Activated CD4-positive, alpha-beta T cell treated with anti-CD3 and anti-CD28 coated beads, Interleukin-2, amount 10 ng/mL, durations not matched to agents 7 days and 5 days (primary cell): ENCODE measurements at regions not wholly inside any gene's neighbourhood (a gene's known extent, or its start where the extent isn't known, plus 50 kb on each side); places are given as distances from the start of the nearest gene placed in this dataset.

Experiments used
- CTCF ChIA-PET: fragments of 350-600 bp; sonication (Branson Sonifier 250); formaldehyde crosslinking; loops from one replicate; lab custom pipeline; 2021; ENCODE audit warnings: antibody characterized with exemption; lab: Charles Lee
- POLR2A ChIA-PET: fragments of 350-600 bp; sonication (Branson Sonifier 250); formaldehyde crosslinking; loops from one replicate; lab custom pipeline; 2021; ENCODE audit warnings: antibody characterized with exemption; lab: Charles Lee
- DNase-seq: peaks from one replicate; pipeline ENCODE4 v3.0.0-alpha.2; 2020
- H3K27ac Mint-ChIP-seq: one replicate; pipeline ENCODE4 v1.8.0; 2021; ENCODE audit warnings: mild to moderate bottlenecking, moderate library complexity, mixed read lengths
- H3K27me3 Mint-ChIP-seq: one replicate; pipeline ENCODE4 v1.8.0; 2021; ENCODE audit warnings: mixed read lengths
- H3K36me3 Mint-ChIP-seq: one replicate; pipeline ENCODE4 v1.8.0; 2021; ENCODE audit warnings: low read depth, mixed read lengths
- H3K4me1 Mint-ChIP-seq: one replicate; pipeline ENCODE4 v1.8.0; 2021; ENCODE audit warnings: mixed read lengths
- H3K4me3 Mint-ChIP-seq: one replicate; pipeline ENCODE4 v1.8.0; 2021; ENCODE audit warnings: mild to moderate bottlenecking, moderate library complexity, mixed read lengths
- H3K9me3 Mint-ChIP-seq: one replicate; pipeline ENCODE4 v1.8.0; 2021; ENCODE audit warnings: mixed read lengths

- Mint-ChIP-seq H3K9me3 (no peaks in the 10 kb centered on the region), H3K36me3 (no peaks in the 10 kb centered on the region), H3K27ac (no peak overlapping the region), H3K4me1 (no peaks in the 10 kb centered on the region), H3K4me3 (no peak overlapping the region), H3K27me3 (no peaks in the 10 kb centered on the region)
- CTCF ChIA-PET, result no interaction called here
- DNase-seq, result no peak
- POLR2A ChIA-PET, result no interaction called here
Measured at GRCh38 chr2:156191527-156191926, 141.0 kb downstream of the NR4A2 start.

GRCh38 chr2:156190517-156190916 lies 142.0 kb downstream of the NR4A2 start:
- no peaks in the 10 kb centered on the region for H3K27me3 Mint-ChIP-seq
- no peak for DNase-seq
- H3K36me3 Mint-ChIP-seq, result no peaks in the 10 kb centered on the region
- no peak overlapping the region for H3K27ac Mint-ChIP-seq
- ChIA-PET POLR2A (no interaction called here), CTCF (no interaction called here)
- H3K9me3 Mint-ChIP-seq, result no peaks in the 10 kb centered on the region
- no peaks in the 10 kb centered on the region for H3K4me1 Mint-ChIP-seq
- no peak overlapping the region for H3K4me3 Mint-ChIP-seq

- CTCF ChIA-PET, result no interaction called here
- Mint-ChIP-seq H3K4me1 (no peaks in the 10 kb centered on the region), H3K4me3 (no peak overlapping the region), H3K27ac (no peak overlapping the region), H3K27me3 (no peaks in the 10 kb centered on the region), H3K36me3 (no peaks in the 10 kb centered on the region), H3K9me3 (no peaks in the 10 kb centered on the region)
- POLR2A ChIA-PET, result no interaction called here
- no peak for DNase-seq
Measured at GRCh38 chr2:156189584-156189983, 142.9 kb downstream of the NR4A2 start.

- no peak for DNase-seq
- H3K27me3 Mint-ChIP-seq, result no peaks in the 10 kb centered on the region
Measured at GRCh38 chr2:156189143-156189542, 143.4 kb downstream of the NR4A2 start.

GRCh38 chr2:156182132-156182531 lies 150.4 kb downstream of the NR4A2 start:
- CTCF ChIA-PET, result no interaction called here
- POLR2A ChIA-PET, result no interaction called here
- H3K9me3 Mint-ChIP-seq, result no peaks in the 10 kb centered on the region
- no peak for DNase-seq
- H3K27me3 Mint-ChIP-seq, result no peaks in the 10 kb centered on the region
- no peaks in the 10 kb centered on the region for H3K36me3 Mint-ChIP-seq
- H3K4me1 Mint-ChIP-seq, result no peaks in the 10 kb centered on the region
- H3K4me3 Mint-ChIP-seq, result no peak overlapping the region
- no peak overlapping the region for H3K27ac Mint-ChIP-seq

More at GRCh38 chr2:156189143-156189542, 143.4 kb downstream of the NR4A2 start:
- ChIA-PET CTCF (no interaction called here), POLR2A (no interaction called here)
- Mint-ChIP-seq H3K36me3 (no peaks in the 10 kb centered on the region), H3K9me3 (no peaks in the 10 kb centered on the region), H3K27ac (no peak overlapping the region), H3K4me1 (no peaks in the 10 kb centered on the region), H3K4me3 (no peak overlapping the region)

GRCh38 chr2:156181208-156181607 lies 151.3 kb downstream of the NR4A2 start:
- H3K4me1 Mint-ChIP-seq, result no peaks in the 10 kb centered on the region
- H3K27me3 Mint-ChIP-seq, result no peaks in the 10 kb centered on the region
- H3K36me3 Mint-ChIP-seq, result no peaks in the 10 kb centered on the region
- ChIA-PET POLR2A (no interaction called here), CTCF (no interaction called here)
- no peak overlapping the region for H3K4me3 Mint-ChIP-seq
- DNase-seq, result no peak
- no peak overlapping the region for H3K27ac Mint-ChIP-seq
- H3K9me3 Mint-ChIP-seq, result no peaks in the 10 kb centered on the region

GRCh38 chr2:156177654-156178053 lies 154.9 kb downstream of the NR4A2 start:
- no peaks in the 10 kb centered on the region for H3K4me1 Mint-ChIP-seq
- no peaks in the 10 kb centered on the region for H3K27me3 Mint-ChIP-seq
- H3K4me3 Mint-ChIP-seq, result no peak overlapping the region
- H3K36me3 Mint-ChIP-seq, result no peaks in the 10 kb centered on the region
- H3K27ac Mint-ChIP-seq, result no peak overlapping the region
- POLR2A ChIA-PET, result no interaction called here
- no peaks in the 10 kb centered on the region for H3K9me3 Mint-ChIP-seq
- CTCF ChIA-PET, result no interaction called here
- DNase-seq, result no peak

GRCh38 chr2:156175946-156176345 lies 156.6 kb downstream of the NR4A2 start:
- no peak for DNase-seq
- H3K4me3 Mint-ChIP-seq, result no peak overlapping the region
- H3K27me3 Mint-ChIP-seq, result no peaks in the 10 kb centered on the region
- CTCF ChIA-PET, result interaction anchor here (1.6 kb wide), 1 partner anchor 10 kb away, joined by 4 read pairs; no protein-coding TSS in a partner anchor
- H3K9me3 Mint-ChIP-seq, result no peaks in the 10 kb centered on the region
- no peak overlapping the region for H3K27ac Mint-ChIP-seq
- POLR2A ChIA-PET, result interaction anchor here (0.6 kb wide), 1 partner anchor 40 kb away, joined by 3 read pairs; no protein-coding TSS in a partner anchor
- no peaks in the 10 kb centered on the region for H3K4me1 Mint-ChIP-seq
- H3K36me3 Mint-ChIP-seq, result no peaks in the 10 kb centered on the region

- DNase-seq, result no peak
- Mint-ChIP-seq H3K4me1 (no peaks in the 10 kb centered on the region), H3K27me3 (no peaks in the 10 kb centered on the region), H3K9me3 (no peaks in the 10 kb centered on the region), H3K27ac (no peak overlapping the region), H3K4me3 (no peak overlapping the region), H3K36me3 (no peaks in the 10 kb centered on the region)
- CTCF ChIA-PET, result no interaction called here
- POLR2A ChIA-PET, result no interaction called here
Measured at GRCh38 chr2:156170929-156171328, 161.6 kb downstream of the NR4A2 start.

GRCh38 chr2:156165742-156166141 lies 166.8 kb downstream of the NR4A2 start:
- Mint-ChIP-seq H3K27me3 (peaks cover 12% of the 10 kb centered on the region), H3K36me3 (no peaks in the 10 kb centered on the region), H3K4me3 (no peak overlapping the region), H3K4me1 (no peaks in the 10 kb centered on the region), H3K9me3 (no peaks in the 10 kb centered on the region), H3K27ac (no peak overlapping the region)
- no peak for DNase-seq
- POLR2A ChIA-PET, result no interaction called here
- CTCF ChIA-PET, result interaction anchor here (1.3 kb wide), 1 partner anchor 10 kb away, joined by 4 read pairs; no protein-coding TSS in a partner anchor

GRCh38 chr2:156164091-156164720 lies 168.3 kb downstream of the NR4A2 start:
- Mint-ChIP-seq H3K4me1 (no peaks in the 10 kb centered on the region), H3K9me3 (no peaks in the 10 kb centered on the region), H3K27ac (no peak overlapping the region), H3K36me3 (no peaks in the 10 kb centered on the region), H3K4me3 (no peak overlapping the region), H3K27me3 (peaks cover 13% of the 10 kb centered on the region)
- no peak for DNase-seq
- POLR2A ChIA-PET, result no interaction called here
- CTCF ChIA-PET, result no interaction called here

GRCh38 chr2:156158808-156159207 lies 173.7 kb downstream of the NR4A2 start:
- Mint-ChIP-seq H3K4me1 (no peaks in the 10 kb centered on the region), H3K27ac (no peak overlapping the region), H3K36me3 (no peaks in the 10 kb centered on the region), H3K27me3 (peaks cover 10% of the 10 kb centered on the region), H3K9me3 (no peaks in the 10 kb centered on the region), H3K4me3 (no peak overlapping the region)
- POLR2A ChIA-PET, result no interaction called here
- no peak for DNase-seq
- CTCF ChIA-PET, result no interaction called here

GRCh38 chr2:156157670-156158069 lies 174.9 kb downstream of the NR4A2 start:
- DNase-seq, result no peak
- Mint-ChIP-seq H3K27ac (no peak overlapping the region), H3K4me1 (no peaks in the 10 kb centered on the region), H3K27me3 (peaks cover 10% of the 10 kb centered on the region), H3K36me3 (no peaks in the 10 kb centered on the region), H3K4me3 (no peak overlapping the region), H3K9me3 (no peaks in the 10 kb centered on the region)
- CTCF ChIA-PET, result no interaction called here
- POLR2A ChIA-PET, result no interaction called here

GRCh38 chr2:156156580-156156979 lies 175.9 kb downstream of the NR4A2 start:
- H3K4me3 Mint-ChIP-seq, result no peak overlapping the region
- ChIA-PET CTCF (no interaction called here), POLR2A (no interaction called here)

More at GRCh38 chr2:156156580-156156979, 175.9 kb downstream of the NR4A2 start:
- H3K27me3 Mint-ChIP-seq, result peaks cover 7% of the 10 kb centered on the region
- H3K4me1 Mint-ChIP-seq, result no peaks in the 10 kb centered on the region
- no peaks in the 10 kb centered on the region for H3K36me3 Mint-ChIP-seq
- DNase-seq, result no peak
- no peak overlapping the region for H3K27ac Mint-ChIP-seq
- H3K9me3 Mint-ChIP-seq, result no peaks in the 10 kb centered on the region
